HAP-1 (cell line): ENCODE measurements at regions not wholly inside any gene's neighbourhood (a gene's known extent, or its start where the extent isn't known, plus 50 kb on each side); places are given as distances from the start of the nearest gene placed in this dataset.
"Not testable (repeated sequence)": the region's sequence is repeated elsewhere in the genome, so short reads cannot be mapped to it uniquely, and the experiment has no call there.

ENCODE experiments used
- DNase-seq, 2 experiments: peaks; one replicate each; pipeline ENCODE4 v3.0.0-alpha.2; 2016 to 2020; ENCODE audit warnings: low spot score in 2 of 2
- H3K27me3 ChIP-seq: fragments of 250-450 bp; sonication (Bioruptor Pico); 2 replicates; pipeline ENCODE4 v1.5.1; 2020; ENCODE audit warnings: low read depth, mild to moderate bottlenecking, moderate library complexity
- H3K36me3 ChIP-seq: fragments of 250-450 bp; sonication (Bioruptor Pico); replicated peaks from 2 replicates; pipeline ENCODE4 v1.5.1; 2020; ENCODE audit warnings: mild to moderate bottlenecking
- H3K4me1 ChIP-seq: fragments of 250-450 bp; sonication (Bioruptor Pico); 2 replicates; pipeline ENCODE4 v1.5.1; 2020; ENCODE audit warnings: mild to moderate bottlenecking
- H3K4me3 ChIP-seq: fragments of 250-450 bp; sonication (Bioruptor Pico); 2 replicates; pipeline ENCODE4 v1.5.1; 2020; ENCODE audit warnings: mild to moderate bottlenecking, moderate library complexity
- H3K9me3 ChIP-seq: fragments of 250-450 bp; sonication (Bioruptor Pico); 2 replicates; pipeline ENCODE4 v1.5.1; 2020; ENCODE audit warnings: mild to moderate bottlenecking, moderate library complexity
- in situ Hi-C: fragments of 300-500 bp; cut with MboI; formaldehyde crosslinking; loops from 3 replicates; pipeline ENCODE4 v1.14.3; 2020; ENCODE audit warnings: low sequenced_read_pairs, inconsistent platforms, mixed read lengths

DNA sequence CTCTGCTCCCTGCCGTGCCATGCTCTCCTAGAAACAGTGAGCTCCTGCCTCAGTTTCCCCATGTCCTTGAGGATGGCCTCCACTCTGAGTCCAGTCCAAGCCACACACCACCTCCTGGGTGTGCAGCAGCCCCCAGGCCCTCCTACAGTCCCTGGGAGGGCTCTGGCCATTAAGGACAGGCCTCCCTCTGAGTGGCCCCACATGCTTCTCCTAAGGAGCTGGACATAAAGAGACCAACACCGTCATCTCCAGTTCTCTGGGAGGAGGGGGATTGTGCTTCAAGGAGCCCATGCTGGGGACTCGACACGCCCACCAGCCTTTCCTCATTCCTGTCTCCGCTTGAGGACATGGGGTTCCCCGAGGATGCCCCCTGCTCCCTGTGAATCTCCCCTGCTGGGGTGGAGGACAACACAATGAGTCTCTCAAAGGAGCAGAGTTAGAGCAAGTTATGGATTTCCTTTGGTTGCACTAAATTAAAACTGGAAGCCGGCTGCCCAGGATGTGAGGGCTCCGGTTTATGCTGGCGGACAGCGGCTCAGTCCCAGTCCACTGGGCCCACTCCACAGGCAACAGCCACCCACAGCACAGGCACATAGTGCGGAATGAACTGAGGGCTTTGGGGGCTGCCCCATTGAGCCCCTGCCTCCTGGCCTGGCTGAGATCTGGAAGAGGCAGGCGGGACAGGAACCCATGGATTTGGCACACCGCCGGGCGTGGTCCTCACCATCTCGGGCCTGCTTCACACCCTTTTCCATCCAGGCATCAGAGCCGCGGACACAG, 165.6 kb upstream of the IQSEC1 start:
- DNase-seq = no peak
- Histone ChIP-seq H3K27me3 (no peaks in the 10 kb centered on the region), H3K4me1 (no peaks in the 10 kb centered on the region), H3K4me3 (no peak overlapping the region), H3K36me3 (no peaks in the 10 kb centered on the region), H3K9me3 (no peaks in the 10 kb centered on the region)
- in situ Hi-C loops = no loop called here

DNA sequence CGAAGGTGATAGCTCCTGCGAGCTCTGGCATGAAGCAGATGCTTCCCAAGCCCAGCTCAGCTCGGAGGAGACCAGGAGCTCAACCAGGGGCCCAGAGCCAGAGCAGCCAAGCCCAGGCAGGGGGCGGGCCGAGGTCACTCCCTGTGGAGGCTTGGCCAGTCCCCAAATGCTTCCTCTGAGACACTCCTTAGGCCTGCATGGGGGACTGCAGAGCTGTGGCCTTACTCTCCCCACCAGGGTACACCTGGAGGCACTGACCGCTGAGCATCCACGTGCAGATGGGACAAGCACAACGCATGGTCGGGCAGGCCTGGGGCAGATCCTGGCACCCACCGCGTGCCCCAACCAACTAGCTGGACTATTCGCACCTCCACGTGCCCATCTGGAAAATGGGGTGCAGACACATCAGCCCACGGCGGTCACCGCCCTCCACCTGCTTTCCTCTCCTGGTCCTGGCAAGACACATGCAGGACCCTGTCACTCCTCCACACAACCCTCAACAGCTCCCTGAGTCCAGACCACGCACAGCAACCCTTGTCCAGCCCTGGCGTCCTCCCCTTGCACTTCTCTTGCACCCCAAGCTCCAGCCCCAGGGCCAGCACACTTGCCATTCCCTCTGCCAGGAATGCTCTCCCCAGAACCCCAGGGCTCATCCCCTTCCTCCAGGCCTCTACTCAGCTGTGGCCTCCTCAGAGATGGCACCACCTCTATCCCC, 164.7 kb upstream of the IQSEC1 start:
- Histone ChIP-seq H3K36me3 (no peaks in the 10 kb centered on the region), H3K9me3 (no peaks in the 10 kb centered on the region), H3K27me3 (no peaks in the 10 kb centered on the region), H3K4me3 (no peak overlapping the region), H3K4me1 (no peaks in the 10 kb centered on the region)
- DNase-seq = no peak
- in situ Hi-C loops = no loop called here

DNA sequence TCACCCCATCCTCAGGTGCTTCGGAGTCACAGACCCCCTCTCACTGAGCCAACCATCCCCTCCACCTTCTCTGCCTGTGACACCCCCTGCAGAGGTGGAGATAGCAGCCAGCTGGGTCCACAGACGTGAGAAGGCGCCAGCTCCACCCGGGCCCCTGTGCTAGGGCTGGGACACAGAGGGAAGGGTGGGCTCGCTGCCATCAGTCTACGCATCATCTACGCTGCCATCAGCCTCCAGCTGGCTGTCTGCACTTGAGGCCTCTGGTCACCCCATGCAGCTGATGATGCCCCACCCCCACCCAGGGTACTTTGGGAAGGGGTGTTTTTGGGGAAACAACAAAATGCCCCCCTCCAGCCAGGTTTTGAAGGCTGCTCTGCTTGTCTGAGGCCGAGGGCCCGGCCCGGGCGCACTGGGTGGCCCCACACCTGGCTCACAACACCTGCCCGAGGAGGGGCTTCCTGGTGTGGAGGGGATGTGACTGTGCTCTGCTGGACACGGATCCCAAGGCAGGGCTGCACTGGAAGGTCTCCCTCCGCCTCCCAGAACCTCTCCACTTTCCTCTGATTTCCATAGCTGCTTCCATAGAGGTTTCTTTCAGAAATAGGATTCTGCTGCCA, 163.4 kb upstream of the IQSEC1 start:
- no peaks in the 10 kb centered on the region for H3K36me3 ChIP-seq
- H3K9me3 ChIP-seq = no peaks in the 10 kb centered on the region
- no peaks in the 10 kb centered on the region for H3K27me3 ChIP-seq
- H3K4me1 ChIP-seq = no peaks in the 10 kb centered on the region
- H3K4me3 ChIP-seq = no peak overlapping the region
- DNase-seq = no peak
- in situ Hi-C loops = no loop called here

DNA sequence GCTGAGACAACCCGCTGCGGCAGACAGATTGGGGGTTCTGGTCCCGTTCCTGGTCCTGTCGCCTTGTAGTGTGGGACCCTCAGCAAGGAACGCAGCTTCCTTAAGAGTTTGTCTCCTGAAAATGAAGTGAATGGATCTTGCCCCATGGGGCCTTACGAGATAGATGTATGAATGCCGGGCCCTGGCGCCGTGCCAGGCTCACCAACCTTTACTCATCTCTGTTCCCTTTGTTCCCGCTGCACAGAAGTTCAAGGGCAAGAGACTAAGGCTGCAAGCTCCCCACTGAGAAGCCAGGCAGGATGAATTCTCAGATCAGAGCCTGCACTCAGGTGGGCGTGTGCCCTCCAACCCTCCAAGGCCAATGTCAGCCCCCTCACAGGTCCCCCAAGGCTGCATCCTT, 162.7 kb upstream of the IQSEC1 start:
- H3K9me3 ChIP-seq = no peaks in the 10 kb centered on the region
- no peaks in the 10 kb centered on the region for H3K4me1 ChIP-seq
- peak in 1 of 2 experiments; percentile 55 for DNase-seq
- no peaks in the 10 kb centered on the region for H3K36me3 ChIP-seq
- no peaks in the 10 kb centered on the region for H3K27me3 ChIP-seq
- in situ Hi-C loops = no loop called here
- H3K4me3 ChIP-seq = no peak overlapping the region

DNA sequence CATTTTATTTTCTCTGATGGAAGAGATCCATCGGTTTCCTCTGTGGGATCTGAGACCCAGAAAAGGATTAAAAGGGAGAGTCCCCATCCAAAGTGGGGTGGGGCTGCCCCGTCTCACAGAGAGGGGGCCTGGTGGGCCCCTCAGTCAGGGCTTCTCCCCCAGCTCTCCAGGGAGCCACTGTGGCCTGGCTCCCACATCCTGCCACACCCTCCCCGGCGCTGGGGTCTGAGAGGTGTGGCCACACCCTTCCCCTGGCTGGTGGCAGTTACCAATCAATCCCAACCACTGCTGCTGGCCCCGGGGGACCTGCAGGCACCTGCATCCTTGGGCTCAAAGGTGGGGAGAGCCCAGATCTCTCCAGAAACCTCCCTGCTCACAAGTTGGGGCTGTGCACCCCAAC, 161.8 kb upstream of the IQSEC1 start:
- no peaks in the 10 kb centered on the region for H3K4me1 ChIP-seq
- no peaks in the 10 kb centered on the region for H3K36me3 ChIP-seq
- DNase-seq = no peak
- in situ Hi-C loops = no loop called here
- H3K27me3 ChIP-seq = no peaks in the 10 kb centered on the region
- no peak overlapping the region for H3K4me3 ChIP-seq
- H3K9me3 ChIP-seq = no peaks in the 10 kb centered on the region

DNA sequence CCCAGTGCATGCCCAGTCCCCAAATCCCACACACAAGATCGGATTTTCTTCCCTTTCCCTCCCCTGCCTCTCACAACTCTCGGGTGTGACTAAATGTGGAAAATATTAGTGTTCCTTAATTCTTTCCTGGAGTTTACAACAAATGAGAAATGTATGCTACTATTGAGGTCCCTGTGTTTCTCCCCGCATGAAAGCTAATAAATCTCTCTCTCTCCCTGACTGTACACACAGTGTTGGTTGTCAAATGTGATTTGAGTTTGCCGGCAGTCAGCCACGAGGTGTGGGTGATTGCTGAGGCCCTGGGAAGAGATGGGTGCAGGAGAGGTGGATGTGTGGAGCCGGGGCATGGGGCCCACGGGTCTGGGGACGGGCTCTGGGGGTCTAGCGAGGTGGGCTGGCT, 161.4 kb upstream of the IQSEC1 start:
- Histone ChIP-seq H3K4me3 (no peak overlapping the region), H3K4me1 (no peaks in the 10 kb centered on the region), H3K27me3 (no peaks in the 10 kb centered on the region), H3K9me3 (no peaks in the 10 kb centered on the region), H3K36me3 (no peaks in the 10 kb centered on the region)
- in situ Hi-C loops = no loop called here
- DNase-seq = no peak

DNA sequence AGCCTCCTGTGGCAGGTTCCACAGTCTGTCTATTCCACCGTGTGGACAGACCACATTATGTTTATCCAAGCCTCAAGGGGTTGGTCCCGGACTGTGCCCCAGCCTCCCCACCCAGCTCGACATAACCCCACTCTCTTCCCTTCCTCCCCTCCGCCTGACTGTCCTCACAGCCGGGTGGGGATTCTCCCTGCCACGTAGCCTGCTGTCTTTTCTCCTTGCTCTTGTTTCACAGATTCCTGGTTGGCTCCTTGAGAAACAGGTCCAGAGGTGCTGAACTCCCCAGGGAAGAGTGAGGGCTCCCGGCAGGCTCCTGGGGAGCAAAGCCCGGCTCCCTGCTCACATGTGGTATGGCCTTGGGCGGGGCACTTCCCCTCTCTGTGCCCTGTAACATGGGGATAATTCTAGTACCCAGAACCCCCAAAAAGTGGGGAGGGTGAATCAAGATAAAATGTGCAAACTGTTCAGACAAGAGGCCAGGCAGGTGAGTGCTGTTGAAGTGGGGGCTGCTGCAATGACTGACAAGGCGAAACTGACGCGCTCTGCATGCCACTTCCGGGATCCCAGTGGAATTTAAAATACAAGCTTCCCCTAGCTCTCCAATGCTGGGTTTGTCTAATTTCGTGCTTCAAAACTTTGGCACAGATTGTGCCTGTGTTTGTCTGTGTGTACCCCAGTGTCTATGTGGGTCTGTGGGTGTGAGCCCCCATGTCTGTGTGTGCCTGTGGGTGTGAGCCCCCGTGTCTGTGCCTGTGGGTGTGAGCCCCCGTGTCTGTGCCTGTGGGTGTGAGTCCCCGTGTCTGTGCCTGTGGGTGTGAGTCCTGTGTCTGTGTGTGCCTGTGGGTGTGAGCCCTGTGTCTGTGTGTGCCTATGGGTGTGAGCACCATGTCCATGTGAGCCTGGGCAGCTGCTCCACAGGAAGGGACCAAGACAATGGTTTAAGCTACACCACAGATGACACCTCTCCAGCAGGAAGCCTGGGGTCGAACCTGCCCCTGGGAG, 160.6 kb upstream of the IQSEC1 start:
- H3K36me3 ChIP-seq = no peaks in the 10 kb centered on the region
- no peak overlapping the region for H3K4me3 ChIP-seq
- H3K27me3 ChIP-seq = no peaks in the 10 kb centered on the region
- H3K9me3 ChIP-seq = no peaks in the 10 kb centered on the region
- H3K4me1 ChIP-seq = no peaks in the 10 kb centered on the region
- in situ Hi-C loops = no loop called here
- DNase-seq = no peak

DNA sequence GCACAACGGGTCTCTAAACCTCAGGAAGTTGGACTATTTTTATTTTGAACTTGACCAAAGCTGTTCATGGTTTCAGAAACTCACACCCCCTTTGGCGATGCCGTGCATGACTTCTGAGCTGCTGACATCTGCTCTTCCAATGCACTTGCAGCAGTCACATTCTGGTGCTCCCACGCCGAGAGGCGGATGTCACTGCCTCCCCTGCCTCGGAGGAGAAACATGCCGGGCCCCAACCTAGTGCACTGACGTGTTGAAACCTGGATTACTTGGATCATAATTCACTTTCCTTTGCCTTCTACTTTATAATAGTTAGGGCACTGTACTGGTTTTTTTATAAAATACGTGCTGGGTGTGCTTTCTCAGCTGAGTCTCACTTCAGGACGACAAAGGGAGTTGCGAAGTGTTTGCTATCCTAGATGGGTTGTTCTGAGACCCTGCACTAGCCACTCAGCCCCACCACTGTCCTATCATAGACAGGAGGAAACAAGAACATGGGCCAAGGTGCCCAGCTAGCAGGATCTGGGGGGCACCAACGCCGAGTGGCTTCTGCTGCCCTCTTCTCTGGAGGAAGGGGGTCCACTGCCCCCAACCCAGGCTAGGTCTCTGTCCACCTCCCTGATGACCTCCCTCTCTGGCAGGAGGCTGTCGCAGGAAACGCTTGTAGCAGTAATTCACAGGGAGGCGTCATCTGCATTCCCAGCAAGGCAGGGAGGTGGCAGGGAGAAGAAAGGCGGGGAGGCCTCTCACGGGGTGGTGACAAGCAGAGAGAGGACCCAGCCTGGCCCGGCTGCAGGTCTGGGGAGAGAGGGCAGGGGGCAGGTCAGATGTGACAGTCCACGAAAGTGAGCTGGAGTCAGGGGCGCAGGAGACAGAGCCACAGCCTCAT, 158.8 kb upstream of the IQSEC1 start:
- in situ Hi-C loops = no loop called here
- Histone ChIP-seq H3K27me3 (no peaks in the 10 kb centered on the region), H3K4me1 (no peaks in the 10 kb centered on the region), H3K4me3 (no peak overlapping the region), H3K9me3 (no peaks in the 10 kb centered on the region), H3K36me3 (no peaks in the 10 kb centered on the region)
- DNase-seq = no peak

DNA sequence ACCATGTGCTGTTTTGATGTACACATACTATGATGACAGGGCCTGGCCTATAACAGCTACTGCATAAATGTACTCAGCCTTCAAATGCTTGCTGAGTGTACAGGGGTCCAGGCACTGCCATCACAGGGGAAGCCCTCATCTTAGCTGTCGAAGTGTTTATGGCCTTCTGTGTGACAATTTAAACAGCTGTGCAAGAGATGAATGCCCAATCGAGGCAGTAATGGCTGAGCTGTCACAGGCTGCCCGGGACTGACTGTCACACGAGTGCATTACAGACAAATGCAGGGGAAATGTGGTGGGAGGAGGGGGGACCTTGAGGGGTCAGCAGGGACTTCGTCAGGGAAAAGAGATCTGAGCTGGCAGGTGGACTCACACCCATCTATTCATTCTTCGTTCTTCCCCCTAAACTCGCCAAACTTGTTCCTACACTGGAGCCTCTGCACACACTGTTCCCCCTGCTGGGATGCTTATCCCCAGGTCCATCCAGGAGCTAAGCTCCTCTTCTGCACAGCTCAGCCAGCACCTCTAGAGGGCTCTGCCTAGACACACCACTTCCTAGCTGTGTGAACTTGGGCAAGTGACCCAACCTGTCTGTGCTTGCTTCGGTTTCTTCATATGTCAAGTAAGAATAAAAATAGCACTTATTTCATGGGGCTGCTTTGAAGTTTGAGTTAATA, 156.2 kb upstream of the IQSEC1 start:
- Histone ChIP-seq H3K36me3 (no peaks in the 10 kb centered on the region), H3K4me3 (no peak overlapping the region), H3K27me3 (no peaks in the 10 kb centered on the region), H3K4me1 (no peaks in the 10 kb centered on the region), H3K9me3 (no peaks in the 10 kb centered on the region)
- in situ Hi-C loops = no loop called here
- DNase-seq = peak; percentile 17 to 48

DNA sequence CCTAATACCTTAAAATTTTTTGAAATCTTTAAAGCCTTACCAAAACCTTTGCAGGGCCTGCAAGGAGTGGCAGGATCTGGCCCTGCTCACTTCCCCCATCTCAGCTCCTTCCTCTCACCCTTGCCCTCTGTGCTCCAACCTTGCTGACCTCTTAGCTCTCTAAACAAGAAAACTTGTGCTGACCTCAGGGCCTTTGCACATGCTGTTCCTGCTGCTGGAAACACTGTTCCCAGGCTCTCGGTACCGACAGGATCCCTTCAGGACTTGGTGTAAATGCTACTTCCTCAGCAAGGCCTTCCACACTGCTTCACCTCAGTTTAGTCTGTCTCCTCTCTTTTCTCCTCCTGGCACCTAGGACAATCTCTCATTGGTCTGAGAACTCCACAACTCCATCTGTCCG, 155.4 kb upstream of the IQSEC1 start:
- Histone ChIP-seq H3K4me3 (no peak overlapping the region), H3K27me3 (no peaks in the 10 kb centered on the region), H3K9me3 (no peaks in the 10 kb centered on the region), H3K4me1 (no peaks in the 10 kb centered on the region), H3K36me3 (no peaks in the 10 kb centered on the region)
- no peak for DNase-seq
- in situ Hi-C loops = no loop called here

DNA sequence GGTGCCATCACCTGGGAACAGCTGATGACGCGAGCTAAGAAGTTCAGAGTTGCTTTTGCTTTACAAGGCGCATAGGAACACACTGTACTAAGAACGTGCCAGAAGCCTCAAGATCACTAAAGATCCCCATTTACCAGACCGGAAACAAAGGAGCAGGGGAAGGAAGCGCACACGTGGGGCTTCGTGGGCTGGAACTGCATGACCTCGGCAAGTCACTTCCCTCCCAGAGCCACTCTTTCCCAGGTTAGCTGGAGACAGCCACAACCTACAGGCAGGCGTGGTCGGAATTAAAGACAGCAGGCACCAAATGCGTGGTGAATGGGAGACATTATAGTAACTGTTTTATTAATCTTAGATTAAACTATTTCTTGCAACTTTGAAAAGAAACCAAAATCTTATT, 154.9 kb upstream of the IQSEC1 start:
- DNase-seq, H3K27me3 ChIP-seq, H3K4me1 ChIP-seq, H3K4me3 ChIP-seq, in situ Hi-C loops, H3K36me3 ChIP-seq, H3K9me3 ChIP-seq: not testable (repeated sequence)

DNA sequence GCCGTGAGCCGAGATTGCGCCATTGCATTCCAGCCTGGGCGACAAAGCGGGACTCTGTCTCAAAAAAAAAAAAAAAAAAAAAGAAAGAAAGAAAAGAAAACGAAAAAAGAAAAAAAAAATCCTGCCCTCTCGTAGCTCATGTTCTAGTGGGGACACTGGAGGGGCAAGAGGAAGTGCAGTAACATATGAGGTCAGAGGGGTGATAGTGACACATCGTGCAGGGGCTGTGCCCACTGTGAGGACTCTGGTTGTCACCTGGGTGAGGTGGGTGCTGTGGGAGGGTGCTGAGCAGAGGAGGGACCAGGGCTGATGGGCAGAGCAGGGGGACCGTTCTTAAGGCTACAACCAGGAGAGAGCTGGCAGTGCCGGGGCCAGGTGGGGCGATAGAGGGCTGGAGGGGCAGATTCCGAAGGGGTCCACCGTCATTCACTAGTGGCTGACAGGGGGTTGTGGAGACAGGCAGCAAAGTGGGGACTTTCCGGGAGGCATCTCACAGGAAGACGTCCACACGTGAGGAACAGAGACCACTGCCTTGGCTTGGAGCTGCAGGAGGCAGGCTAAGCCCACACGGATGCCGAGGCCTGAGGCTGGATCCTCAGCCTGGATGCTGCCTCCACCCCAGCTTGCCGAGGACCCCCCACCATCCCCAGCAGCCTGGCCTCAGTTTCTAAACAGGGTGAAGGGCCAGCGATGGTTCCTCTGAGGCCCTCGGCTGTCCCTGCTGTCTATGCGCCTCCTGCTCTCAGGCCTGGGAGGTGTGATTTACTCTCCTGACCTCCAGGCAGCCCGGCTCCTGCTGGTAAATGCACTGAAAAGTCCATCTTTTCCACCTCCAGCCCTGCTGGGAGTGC, 154.3 kb upstream of the IQSEC1 start:
- in situ Hi-C loops = no loop called here
- no peak overlapping the region for H3K4me3 ChIP-seq
- H3K9me3 ChIP-seq = no peaks in the 10 kb centered on the region
- no peaks in the 10 kb centered on the region for H3K27me3 ChIP-seq
- no peaks in the 10 kb centered on the region for H3K36me3 ChIP-seq
- DNase-seq = no peak
- H3K4me1 ChIP-seq = no peaks in the 10 kb centered on the region
